HL-60 (cell line): ENCODE measurements at regions not wholly inside any gene's neighbourhood (a gene's known extent, or its start where the extent isn't known, plus 50 kb on each side); places are given as distances from the start of the nearest gene placed in this dataset.

ENCODE experiments used
- DNase-seq, 2 experiments: peaks; one replicate each; pipeline ENCODE4 v3.0.0-alpha.2; 2010 to 2020; ENCODE audit warnings: low read depth in 1 of 2, low spot score in 1 of 2
- H3K27ac ChIP-seq: fragments of 250-450 bp; sonication (Bioruptor Pico); replicated peaks from 2 replicates; pipeline ENCODE4 v1.5.1; 2020; ENCODE audit warnings: mild to moderate bottlenecking, moderate library complexity
- H3K27me3 ChIP-seq: fragments of 250-450 bp; sonication (Bioruptor Pico); 2 replicates; pipeline ENCODE4 v1.5.1; 2021; ENCODE audit warnings: mild to moderate bottlenecking, moderate library complexity; ENCODE audit not compliant: insufficient read depth, poor library complexity, severe bottlenecking
- H3K4me3 ChIP-seq: replicated peaks from 2 replicates; pipeline ENCODE4 v1.5.1; 2011; ENCODE audit warnings: mild to moderate bottlenecking, control low read depth, low read length; ENCODE audit not compliant: insufficient read depth
- GABPA ChIP-seq: IDR thresholded peaks from 2 replicates; pipeline ENCODE4 v1.6.1; 2012; ENCODE audit warnings: low read depth
- POLR2AphosphoS5 ChIP-seq: IDR thresholded peaks from 2 replicates; pipeline ENCODE4 v1.6.1; 2012; ENCODE audit warnings: low read depth
- REST ChIP-seq: IDR thresholded peaks from 2 replicates; pipeline ENCODE4 v1.6.1; 2012; ENCODE audit warnings: low read depth; ENCODE audit not compliant: insufficient replicate concordance
- SPI1 ChIP-seq: IDR thresholded peaks from 2 replicates; pipeline ENCODE4 v1.6.1; 2012; ENCODE audit warnings: low read depth, mild to moderate bottlenecking, borderline replicate concordance
- TF ChIP-seq, protein P1 (sequence below): IDR thresholded peaks from one replicate; pipeline ENCODE4 v1.5.1; 2011; ENCODE audit warnings: low read length, control low read depth, inconsistent platforms; ENCODE audit not compliant: insufficient read depth

- no peak for TF ChIP-seq POLR2AphosphoS5
- no peak for TF ChIP-seq REST
- TF ChIP-seq SPI1, result no peak
- TF ChIP-seq GABPA, result no peak
- TF ChIP-seq, protein P1, sequence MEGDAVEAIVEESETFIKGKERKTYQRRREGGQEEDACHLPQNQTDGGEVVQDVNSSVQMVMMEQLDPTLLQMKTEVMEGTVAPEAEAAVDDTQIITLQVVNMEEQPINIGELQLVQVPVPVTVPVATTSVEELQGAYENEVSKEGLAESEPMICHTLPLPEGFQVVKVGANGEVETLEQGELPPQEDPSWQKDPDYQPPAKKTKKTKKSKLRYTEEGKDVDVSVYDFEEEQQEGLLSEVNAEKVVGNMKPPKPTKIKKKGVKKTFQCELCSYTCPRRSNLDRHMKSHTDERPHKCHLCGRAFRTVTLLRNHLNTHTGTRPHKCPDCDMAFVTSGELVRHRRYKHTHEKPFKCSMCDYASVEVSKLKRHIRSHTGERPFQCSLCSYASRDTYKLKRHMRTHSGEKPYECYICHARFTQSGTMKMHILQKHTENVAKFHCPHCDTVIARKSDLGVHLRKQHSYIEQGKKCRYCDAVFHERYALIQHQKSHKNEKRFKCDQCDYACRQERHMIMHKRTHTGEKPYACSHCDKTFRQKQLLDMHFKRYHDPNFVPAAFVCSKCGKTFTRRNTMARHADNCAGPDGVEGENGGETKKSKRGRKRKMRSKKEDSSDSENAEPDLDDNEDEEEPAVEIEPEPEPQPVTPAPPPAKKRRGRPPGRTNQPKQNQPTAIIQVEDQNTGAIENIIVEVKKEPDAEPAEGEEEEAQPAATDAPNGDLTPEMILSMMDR, result no peak
- H3K4me3 ChIP-seq, result no peak overlapping the region
- no peak for DNase-seq
- H3K27me3 ChIP-seq, result no peaks in the 10 kb centered on the region
- no peak overlapping the region for H3K27ac ChIP-seq
These were observed 1610.3 kb upstream of the NUDT12 start for GRCh38 chr5:105172918-105173317.

DNA sequence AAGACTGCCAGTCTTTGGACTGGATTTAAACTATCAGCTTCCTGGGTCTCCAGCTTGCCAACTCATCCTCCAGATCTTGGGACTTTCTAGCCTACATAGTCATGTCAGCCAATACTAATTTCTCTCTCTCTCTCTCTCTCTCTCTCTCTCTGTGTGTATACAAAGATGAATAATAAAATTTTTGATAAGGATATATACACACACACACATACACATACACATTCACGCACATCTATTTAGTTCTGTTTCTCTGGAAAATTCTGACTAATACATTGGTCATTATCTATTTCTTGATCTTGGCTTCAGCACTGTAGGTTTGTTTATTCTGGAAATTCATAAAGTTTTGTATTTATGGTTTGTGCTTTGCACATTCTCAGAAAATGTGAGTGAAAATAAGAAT is 1606.2 kb upstream of the NUDT12 start:
- TF ChIP-seq POLR2AphosphoS5 (no peak), REST (no peak), GABPA (no peak), SPI1 (no peak)
- TF ChIP-seq, protein P1, result no peak
- no peaks in the 10 kb centered on the region for H3K27me3 ChIP-seq
- H3K27ac ChIP-seq, result no peak overlapping the region
- no peak overlapping the region for H3K4me3 ChIP-seq
- no peak for DNase-seq

DNA sequence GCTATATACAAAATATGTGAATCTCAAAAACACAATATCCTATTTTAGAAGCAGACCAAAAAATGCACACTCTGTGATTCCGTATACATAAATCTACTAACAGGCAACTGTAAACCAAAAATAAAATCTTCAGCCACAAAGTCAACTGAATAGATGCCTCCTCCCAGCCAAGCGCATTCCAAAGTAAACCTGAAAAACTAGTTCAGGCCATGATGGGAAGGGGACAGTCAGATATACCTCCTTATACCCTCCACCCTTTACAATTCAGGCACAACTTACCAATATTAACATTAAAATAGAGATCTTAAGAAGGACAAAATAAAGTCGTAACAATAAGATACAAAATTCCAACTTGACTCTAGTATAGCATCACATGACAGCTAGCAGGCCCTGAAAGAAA is 1604.5 kb upstream of the NUDT12 start:
- DNase-seq, result no peak
- H3K4me3 ChIP-seq, result no peak overlapping the region
- TF ChIP-seq SPI1, result no peak
- no peak for TF ChIP-seq REST
- no peak for TF ChIP-seq POLR2AphosphoS5
- TF ChIP-seq, protein P1, result no peak
- TF ChIP-seq GABPA, result no peak
- no peaks in the 10 kb centered on the region for H3K27me3 ChIP-seq
- no peak overlapping the region for H3K27ac ChIP-seq
